HepG2 (cell line): ENCODE measurements at regions not wholly inside any gene's neighbourhood (a gene's known extent, or its start where the extent isn't known, plus 50 kb on each side); places are given as distances from the start of the nearest gene placed in this dataset.

Experiments
- ATAC-seq: fragments of 200-7000 bp; cut with Tn5 transposase; 3 replicates; pipeline ENCODE4 v1.9.1; 2020; ENCODE audit warnings: mild to moderate bottlenecking, moderate library complexity
- BruUV-seq: library from RNA; stranded (reverse); fragments of 400-500 nt; replicated peaks from 2 replicates; lab custom pipeline; 2021; lab: Mats Ljungman, UMichigan
- CTCF ChIA-PET: fragments of 300-600 bp; formaldehyde crosslinking; extraction: SDS; loops from one replicate; lab custom pipeline; 2021; ENCODE audit warnings: low total read pairs, inconsistent platforms, low intra/inter-chr PET ratio; lab: Yijun Ruan, JAX
- POLR2A ChIA-PET: fragments of 350-600 bp; sonication (Branson Sonifier 250); formaldehyde crosslinking; loops from one replicate; lab custom pipeline; 2020; ENCODE audit warnings: antibody characterized with exemption, inconsistent platforms; lab: Yijun Ruan, JAX
- DNase-seq: peaks from one replicate; pipeline ENCODE4 v3.0.0-alpha.2; 2015; ENCODE audit warnings: low spot score
- FAIRE-seq: peaks from 3 replicates; lab custom pipeline; 2011; peaks lifted over from hg19 to GRCh38; lab: Jason Lieb, UNC
- H2AFZ ChIP-seq: one replicate; pipeline ENCODE4 v1.6.1; 2011; ENCODE audit warnings: low read length, inconsistent platforms
- H3K27ac ChIP-seq: fragments of 300-600 bp; 3 replicates; pipeline ENCODE4 v1.8.0; 2011; ENCODE audit warnings: mixed run types, mild to moderate bottlenecking, mixed read lengths, low read length, inconsistent platforms; ENCODE audit not compliant: insufficient read depth; ENCODE audit errors: extremely low read length
- H3K27me3 ChIP-seq, 2 experiments: fragments of 200-600 bp in 1 of 2; 2 replicates in 1 of 2; 3 replicates in 1 of 2; pipeline versions ENCODE4 v1.6.0 to v1.8.0; 2011; ENCODE audit warnings: low read length in 2 of 2, mild to moderate bottlenecking in 2 of 2, moderate library complexity in 2 of 2, inconsistent platforms in 1 of 2; ENCODE audit not compliant: insufficient read depth in 2 of 2, control insufficient read depth in 1 of 2
- H3K36me3 ChIP-seq, 2 experiments: fragments of 200-600 bp in 1 of 2; replicated peaks in 1 of 2; 2 replicates in 1 of 2; 3 replicates in 1 of 2; pipeline versions ENCODE4 v1.5.1 to v1.8.0; 2011; ENCODE audit warnings: low read length in 2 of 2, inconsistent platforms in 1 of 2; ENCODE audit not compliant: insufficient read depth in 2 of 2, control insufficient read depth in 1 of 2
- H3K4me1 ChIP-seq: 2 replicates; pipeline ENCODE4 v1.5.1; 2012; ENCODE audit warnings: low read length, inconsistent platforms; ENCODE audit not compliant: insufficient read depth
- H3K4me2 ChIP-seq: 2 replicates; pipeline ENCODE4 v1.6.0; 2011; ENCODE audit warnings: low read depth, low read length, inconsistent platforms
- H3K4me3 ChIP-seq, 3 experiments: fragments of 200-600 bp in 1 of 3; sonication (generic), shearing (Covaris generic) in 1 of 3; replicated peaks in 1 of 3; 2 replicates each; pipeline ENCODE4 v1.5.1; 2011 to 2016; ENCODE audit warnings: low read length in 3 of 3, inconsistent platforms in 2 of 3, low read depth in 2 of 3, mild to moderate bottlenecking in 2 of 3, control low read depth in 1 of 3, mixed read lengths in 1 of 3; ENCODE audit not compliant: insufficient read depth in 1 of 3
- H3K79me2 ChIP-seq: one replicate; pipeline ENCODE4 v1.6.1; 2011; ENCODE audit warnings: low read length, inconsistent platforms; ENCODE audit not compliant: insufficient read depth
- H3K9ac ChIP-seq: 2 replicates; pipeline ENCODE4 v1.6.0; 2011; ENCODE audit warnings: mild to moderate bottlenecking, low read depth, low read length, inconsistent platforms; ENCODE audit not compliant: insufficient read depth
- H3K9me3 ChIP-seq: 2 replicates; pipeline ENCODE4 v1.5.1; 2012; ENCODE audit warnings: mild to moderate bottlenecking, low read length
- H4K20me1 ChIP-seq: 2 replicates; pipeline ENCODE4 v1.6.0; 2011; ENCODE audit warnings: inconsistent platforms, mild to moderate bottlenecking, low read length, moderate library complexity; ENCODE audit not compliant: insufficient read depth
- CCDC6 ChIP-seq: sonication (generic); formaldehyde crosslinking; IDR thresholded peaks from 2 replicates; pipeline ENCODE4 v1.8.1; 2022; ENCODE audit warnings: mild to moderate bottlenecking, missing genetic modification reagents, moderate library complexity
- CHD4 ChIP-seq: fragments of 200-600 bp; sonication (generic); IDR thresholded peaks from 2 replicates; pipeline ENCODE4 v1.7.0; 2017; ENCODE audit warnings: mild to moderate bottlenecking, low read length, borderline replicate concordance
- DMAP1 ChIP-seq: IDR thresholded peaks from 2 replicates; pipeline ENCODE4 v1.6.1; 2016
- ESRRA ChIP-seq: sonication (generic); formaldehyde crosslinking; IDR thresholded peaks from 2 replicates; pipeline ENCODE4 v1.5.1; 2020; ENCODE audit warnings: mild to moderate bottlenecking, low read depth, missing genetic modification reagents
- HMGXB3 ChIP-seq: sonication (generic); formaldehyde crosslinking; IDR thresholded peaks from 2 replicates; pipeline ENCODE4 v1.4.0; 2020; ENCODE audit warnings: missing genetic modification reagents, borderline replicate concordance
- JUN ChIP-seq: sonication (generic); formaldehyde crosslinking; IDR thresholded peaks from 2 replicates; pipeline ENCODE4 v1.4.0; 2020; ENCODE audit warnings: mild to moderate bottlenecking, missing genetic modification reagents
- KDM5A ChIP-seq: fragments of 200-600 bp; sonication (generic); IDR thresholded peaks from 2 replicates; pipeline ENCODE4 v1.7.0; 2018; ENCODE audit warnings: antibody characterized with exemption, mild to moderate bottlenecking, low read length, borderline replicate concordance
- KLF6 ChIP-seq: IDR thresholded peaks from 2 replicates; pipeline ENCODE4 v1.8.0; 2016; ENCODE audit warnings: missing biosample characterization, missing genetic modification reagents
- MED8 ChIP-seq: sonication (generic); formaldehyde crosslinking; IDR thresholded peaks from 2 replicates; pipeline ENCODE4 v1.8.1; 2023; ENCODE audit warnings: mild to moderate bottlenecking, missing genetic modification reagents; ENCODE audit not compliant: insufficient replicate concordance
- MLXIP ChIP-seq: sonication (generic); formaldehyde crosslinking; IDR thresholded peaks from 2 replicates; pipeline ENCODE4 v1.9.0; 2021; ENCODE audit warnings: missing genetic modification reagents, borderline replicate concordance
- NCOA5 ChIP-seq: sonication (generic); formaldehyde crosslinking; IDR thresholded peaks from 2 replicates; pipeline ENCODE4 v1.4.0; 2020; ENCODE audit warnings: missing genetic modification reagents
- NFKB2 ChIP-seq: sonication (generic); formaldehyde crosslinking; IDR thresholded peaks from 2 replicates; pipeline ENCODE4 v1.4.0; 2020; ENCODE audit warnings: missing genetic modification reagents, borderline replicate concordance
- NFKBIZ ChIP-seq: IDR thresholded peaks from 2 replicates; pipeline ENCODE4 v1.6.1; 2018; ENCODE audit warnings: missing genetic modification reagents, missing compliant biosample characterization
- POGZ ChIP-seq: sonication (generic); formaldehyde crosslinking; IDR thresholded peaks from 2 replicates; pipeline ENCODE4 v1.4.0; 2020; ENCODE audit warnings: mild to moderate bottlenecking, missing genetic modification reagents
- SRSF1 ChIP-seq: fragments of 200-400 bp; formaldehyde crosslinking; optimal IDR thresholded peaks from 2 replicates; pipeline ENCODE3; 2017; ENCODE audit warnings: mild to moderate bottlenecking, low read depth, low read length, moderate library complexity
- ZKSCAN1 ChIP-seq: fragments of 150-350 bp; IDR thresholded peaks from 2 replicates; pipeline ENCODE4 v1.6.1; 2014; ENCODE audit warnings: low read length
- WGBS: methylation state at CpG from one replicate; pipeline ENCODE4 v1.1.6; 2017; ENCODE audit warnings: low lambda C conversion rate; 5-methylcytosine and 5-hydroxymethylcytosine counted together
- in situ Hi-C: cut with HindIII; loops from 2 replicates; pipeline ENCODE4 v1.10.0; 2017; ENCODE audit warnings: low pct_unique_long_range_greater_than_20kb; ENCODE audit not compliant: extremely low pct_ligation_motif_present
- intact Hi-C: fragments of 100-400 bp; cut with micrococcal nuclease; formaldehyde crosslinking; loops from one replicate; pipeline ENCODE4 v1.10.0; 2022; ENCODE audit not compliant: unreplicated experiment
- TF ChIP-seq, protein P1 (sequence below): sonication (generic); formaldehyde crosslinking; IDR thresholded peaks from 2 replicates; pipeline ENCODE4 v1.8.1; 2023; ENCODE audit warnings: mild to moderate bottlenecking, missing genetic modification reagents, borderline replicate concordance

GRCh38 chr10:4265964-4266363 lies 481.0 kb upstream of the KLF6 start:
- ChIA-PET POLR2A (no interaction called here), CTCF (no interaction called here)
- no TSS peak for BruUV-seq
- Histone ChIP-seq H3K4me2 (no peak overlapping the region), H3K9me3 (no peaks in the 10 kb centered on the region), H3K36me3 (no peaks in the 10 kb centered on the region), H3K27me3 (peaks cover 3 to 10% of the 10 kb centered on the region in 2 experiments; a peak in 2 of 5 replicates), H3K27ac (no peak overlapping the region), H4K20me1 (no peaks in the 10 kb centered on the region), H3K4me3 (no peak overlapping the region), H3K4me1 (no peaks in the 10 kb centered on the region), H3K79me2 (no peaks in the 10 kb centered on the region), H2AFZ (no peak overlapping the region), H3K9ac (no peak overlapping the region)
- intact Hi-C loops: no loop called here
- 3% methylated on average over 3 of the region's 3 CpGs for WGBS
- DNase-seq: no peak
- in situ Hi-C loops: no loop called here
- no peak for FAIRE-seq
- ATAC-seq: no peak
- TF ChIP-seq NFKB2: no peak
- TF ChIP-seq MLXIP: no peak
- TF ChIP-seq HMGXB3 (CRISPR knock-in tag): no peak
- TF ChIP-seq ESRRA: no peak
- no peak for TF ChIP-seq KLF6 (CRISPR knock-in tag)
- TF ChIP-seq DMAP1 (CRISPR knock-in tag): no peak
- no peak for TF ChIP-seq SRSF1
- TF ChIP-seq JUN (CRISPR knock-in tag): no peak
- TF ChIP-seq CCDC6 (CRISPR knock-in tag): no peak
- TF ChIP-seq, protein P1, sequence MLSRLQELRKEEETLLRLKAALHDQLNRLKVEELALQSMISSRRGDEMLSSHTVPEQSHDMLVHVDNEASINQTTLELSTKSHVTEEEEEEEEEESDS (CRISPR knock-in tag): no peak
- no peak for TF ChIP-seq NCOA5 (CRISPR knock-in tag)
- no peak for TF ChIP-seq NFKBIZ (CRISPR knock-in tag)
- no peak for TF ChIP-seq MED8 (CRISPR knock-in tag)
- TF ChIP-seq CHD4: no peak
- no peak for TF ChIP-seq ZKSCAN1
- TF ChIP-seq KDM5A: no peak
- TF ChIP-seq POGZ: no peak
